ENCODE measurements at regions not wholly inside any gene's neighbourhood (a gene's known extent, or its start where the extent isn't known, plus 50 kb on each side); places are given as distances from the start of the nearest gene placed in this dataset.

- TF ChIP-seq MLLT1 (IDR thresholded peaks at IDR 0.05), result no peak
- TF ChIP-seq SREBF1 (IDR thresholded peaks at IDR 0.05; ENCODE audit: low read length), result no peak
- no peak for TF ChIP-seq MYC (IDR thresholded peaks at IDR 0.05; ENCODE audit: insufficient read depth, insufficient read length, insufficient replicate concordance, low read length, severe bottlenecking)
- no peak for TF ChIP-seq CBX3 (IDR thresholded peaks at IDR 0.05; ENCODE audit: borderline replicate concordance, low read depth)
Observed at GRCh38 chr15:35669021-35669420, 123.1 kb upstream of the DPH6 start (continued).

DNA sequence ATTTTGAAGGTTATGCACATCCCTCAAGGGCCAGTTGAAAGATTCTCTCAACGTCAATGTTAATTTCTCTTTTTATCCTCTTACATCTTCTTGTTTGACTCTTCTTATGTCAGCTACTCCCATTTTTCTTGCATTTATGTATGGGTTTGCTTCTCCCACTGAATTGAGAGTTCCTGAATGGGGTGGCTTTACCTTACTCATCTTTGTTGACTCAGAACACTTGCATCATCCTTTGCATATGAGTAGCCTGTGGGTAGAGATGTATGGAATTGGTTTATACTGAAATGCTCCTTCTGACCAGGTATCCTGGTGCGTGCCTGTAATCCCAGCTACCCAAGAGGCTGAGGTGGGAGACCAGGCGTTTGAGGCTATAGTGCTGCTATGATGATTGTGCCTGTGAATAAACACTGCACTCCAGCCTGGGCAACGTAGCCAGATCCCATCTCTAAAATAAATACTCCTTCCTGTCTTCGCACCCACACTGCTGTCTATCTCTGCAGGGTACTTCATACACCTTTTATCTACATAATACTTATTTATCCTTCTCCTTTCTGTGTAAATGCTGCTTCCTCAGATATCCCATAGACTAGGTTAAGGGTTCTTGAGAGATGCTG is 123.6 kb upstream of the DPH6 start:
- BruUV-seq (replicated peaks), result no TSS peak
- in situ Hi-C loops (cut with MboI), result no loop called here
- Histone ChIP-seq H3K9me3 (replicated peaks; ENCODE audit: control insufficient read depth, insufficient read depth, low read length) (no peaks in the 10 kb centered on the region), H3K4me1 (ENCODE audit: control insufficient read depth, insufficient read depth, low read length) (no peaks in the 10 kb centered on the region), H2AFZ (ENCODE audit: control insufficient read depth, low read depth, low read length) (no peak overlapping the region), H3K4me3 (no peak overlapping the region), H4K20me1 (ENCODE audit: control insufficient read depth, insufficient read depth) (no peaks in the 10 kb centered on the region), H3K79me2 (ENCODE audit: control insufficient read depth, insufficient read depth, low read length) (no peaks in the 10 kb centered on the region), H3K27me3 (replicated peaks in 1 of 2; ENCODE audit: control insufficient read depth in 2 of 2, insufficient read depth in 2 of 2, low read length in 1 of 2) (no peaks in the 10 kb centered on the region), H3K36me3 (ENCODE audit: control insufficient read depth in 2 of 2, insufficient read depth in 2 of 2, low read length in 1 of 2) (no peaks in the 10 kb centered on the region), H3K9ac (ENCODE audit: control insufficient read depth, insufficient read depth, low read length) (no peak overlapping the region), H3K27ac (ENCODE audit: control insufficient read depth, insufficient read depth) (no peak overlapping the region), H3K4me2 (ENCODE audit: control insufficient read depth, insufficient read depth) (no peak overlapping the region)
- POLR2A ChIA-PET, result no interaction called here
- CTCF ChIA-PET, result interaction anchor here (1.6 kb wide), 1 partner anchor 82 kb away, joined by 4 read pairs; no protein-coding TSS in a partner anchor
- FAIRE-seq (no peak), ATAC-seq (no peak), DNase-seq (ENCODE audit: low read depth, low spot score) (no peak)
- intact Hi-C loops (cut with micrococcal nuclease; ENCODE audit: unreplicated experiment), result loop anchor here (10.0 kb wide), 1 partner anchor 135 kb away; no protein-coding TSS in a partner anchor
- TF ChIP-seq MLLT1 (IDR thresholded peaks at IDR 0.05) (no peak), STAT1 (conservative IDR thresholded peaks at IDR 0.05) (no peak)
- TF ChIP-seq, protein P1, sequence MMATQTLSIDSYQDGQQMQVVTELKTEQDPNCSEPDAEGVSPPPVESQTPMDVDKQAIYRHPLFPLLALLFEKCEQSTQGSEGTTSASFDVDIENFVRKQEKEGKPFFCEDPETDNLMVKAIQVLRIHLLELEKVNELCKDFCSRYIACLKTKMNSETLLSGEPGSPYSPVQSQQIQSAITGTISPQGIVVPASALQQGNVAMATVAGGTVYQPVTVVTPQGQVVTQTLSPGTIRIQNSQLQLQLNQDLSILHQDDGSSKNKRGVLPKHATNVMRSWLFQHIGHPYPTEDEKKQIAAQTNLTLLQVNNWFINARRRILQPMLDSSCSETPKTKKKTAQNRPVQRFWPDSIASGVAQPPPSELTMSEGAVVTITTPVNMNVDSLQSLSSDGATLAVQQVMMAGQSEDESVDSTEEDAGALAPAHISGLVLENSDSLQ (IDR thresholded peaks at IDR 0.05), result no peak
- WGBS (ENCODE audit: insufficient coverage, insufficient replicate concordance, low lambda C conversion rate, missing lambda C conversion rate), result 42% methylated on average over 5 of the region's 5 CpGs
- SMC1A ChIA-PET (ENCODE audit: uncharacterized antibody, unreplicated experiment), result no interaction called here
- RAD21 ChIA-PET (ENCODE audit: unreplicated experiment), result no interaction called here

Measured in GM12878 (cell line).